ENCODE measurements at regions not wholly inside any gene's neighbourhood (a gene's known extent, or its start where the extent isn't known, plus 50 kb on each side); places are given as distances from the start of the nearest gene placed in this dataset.

DNA sequence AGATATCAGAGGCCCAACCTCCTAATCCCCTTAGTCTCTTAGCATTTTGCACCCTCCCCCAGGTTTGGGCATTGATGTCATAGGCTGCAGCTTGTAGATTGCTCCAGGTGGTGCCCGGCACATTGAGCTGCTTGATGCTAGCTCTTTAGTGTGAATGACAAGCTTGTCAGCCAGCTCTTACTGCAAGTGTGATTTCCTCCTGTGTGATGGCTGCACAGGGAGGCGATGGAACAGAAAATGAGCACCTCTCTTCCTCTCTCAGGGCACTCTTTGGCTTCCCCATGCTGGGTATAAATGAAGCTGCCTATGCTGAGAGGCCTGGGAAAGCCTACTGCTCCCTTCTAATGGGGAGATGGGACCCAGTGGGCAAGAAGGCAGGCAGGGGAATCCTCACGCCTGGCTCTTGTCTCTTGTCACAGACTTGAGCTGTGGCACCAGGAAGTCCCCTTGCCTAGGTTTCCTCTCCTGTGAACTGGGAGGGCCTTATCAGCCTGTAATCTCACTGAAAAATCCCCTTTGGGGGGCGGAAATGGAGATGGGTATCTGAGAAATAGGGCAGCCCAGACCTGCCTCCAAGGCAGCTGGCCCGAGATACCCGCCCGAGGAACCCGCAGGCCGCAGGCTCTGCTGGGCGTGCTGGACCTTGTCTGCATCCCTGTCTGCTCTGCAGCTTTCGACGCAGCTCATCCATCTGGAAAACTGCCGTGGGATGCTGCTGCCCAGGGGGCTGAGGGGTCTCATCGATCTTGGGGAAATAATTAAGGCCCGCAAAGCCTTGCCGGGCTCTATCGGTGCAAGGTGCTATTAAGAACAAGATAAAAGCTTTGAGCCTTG lies 163.5 kb upstream of the CXCR4 start:
- ChIA-PET CTCF (interaction anchor here (1.1 kb wide), 1 partner anchor 368 kb away, joined by 3 read pairs; no protein-coding TSS in a partner anchor), POLR2A (no interaction called here)
- Histone ChIP-seq H3K27ac (ENCODE audit: extremely low read depth, low read depth, low read length) (no peak overlapping the region), H3K4me1 (ENCODE audit: control insufficient read depth, insufficient read depth, low read length) (no peaks in the 10 kb centered on the region), H3K4me3 (ENCODE audit: low read depth, low read length) (no peak overlapping the region), H3K9me3 (ENCODE audit: control insufficient read depth, insufficient read depth, low read depth, low read length) (no peaks in the 10 kb centered on the region), H3K36me3 (ENCODE audit: control insufficient read depth in 2 of 2, insufficient read depth in 1 of 2, low read length in 2 of 2) (no peaks in the 10 kb centered on the region)
- TF ChIP-seq ZNF157 (tag by site-specific recombination; IDR thresholded peaks at IDR 0.05) (no peak), FEZF1 (tag by site-specific recombination; IDR thresholded peaks at IDR 0.05) (no peak), ZNF121 (tag by site-specific recombination; IDR thresholded peaks at IDR 0.05) (no peak), ZNF560 (tag by site-specific recombination; IDR thresholded peaks at IDR 0.05; ENCODE audit: borderline replicate concordance) (no peak), ZNF184 (tag by site-specific recombination; IDR thresholded peaks at IDR 0.05) (no peak), GLIS2 (tag by site-specific recombination; IDR thresholded peaks at IDR 0.05) (no peak), EGR2 (tag by site-specific recombination; IDR thresholded peaks at IDR 0.05; ENCODE audit: low read depth) (no peak), ZNF658 (tag by site-specific recombination; IDR thresholded peaks at IDR 0.05) (no peak), ZNF341 (tag by site-specific recombination; IDR thresholded peaks at IDR 0.05; ENCODE audit: low read depth) (no peak), GLIS1 (tag by site-specific recombination; IDR thresholded peaks at IDR 0.05) (no peak), ZNF837 (tag by site-specific recombination; IDR thresholded peaks at IDR 0.05) (no peak), SCRT2 (tag by site-specific recombination; IDR thresholded peaks at IDR 0.05) (no peak), TCF7L2 (IDR thresholded peaks at IDR 0.05; ENCODE audit: borderline replicate concordance, low read depth, low read length) (no peak)
- TF ChIP-seq, protein P1, sequence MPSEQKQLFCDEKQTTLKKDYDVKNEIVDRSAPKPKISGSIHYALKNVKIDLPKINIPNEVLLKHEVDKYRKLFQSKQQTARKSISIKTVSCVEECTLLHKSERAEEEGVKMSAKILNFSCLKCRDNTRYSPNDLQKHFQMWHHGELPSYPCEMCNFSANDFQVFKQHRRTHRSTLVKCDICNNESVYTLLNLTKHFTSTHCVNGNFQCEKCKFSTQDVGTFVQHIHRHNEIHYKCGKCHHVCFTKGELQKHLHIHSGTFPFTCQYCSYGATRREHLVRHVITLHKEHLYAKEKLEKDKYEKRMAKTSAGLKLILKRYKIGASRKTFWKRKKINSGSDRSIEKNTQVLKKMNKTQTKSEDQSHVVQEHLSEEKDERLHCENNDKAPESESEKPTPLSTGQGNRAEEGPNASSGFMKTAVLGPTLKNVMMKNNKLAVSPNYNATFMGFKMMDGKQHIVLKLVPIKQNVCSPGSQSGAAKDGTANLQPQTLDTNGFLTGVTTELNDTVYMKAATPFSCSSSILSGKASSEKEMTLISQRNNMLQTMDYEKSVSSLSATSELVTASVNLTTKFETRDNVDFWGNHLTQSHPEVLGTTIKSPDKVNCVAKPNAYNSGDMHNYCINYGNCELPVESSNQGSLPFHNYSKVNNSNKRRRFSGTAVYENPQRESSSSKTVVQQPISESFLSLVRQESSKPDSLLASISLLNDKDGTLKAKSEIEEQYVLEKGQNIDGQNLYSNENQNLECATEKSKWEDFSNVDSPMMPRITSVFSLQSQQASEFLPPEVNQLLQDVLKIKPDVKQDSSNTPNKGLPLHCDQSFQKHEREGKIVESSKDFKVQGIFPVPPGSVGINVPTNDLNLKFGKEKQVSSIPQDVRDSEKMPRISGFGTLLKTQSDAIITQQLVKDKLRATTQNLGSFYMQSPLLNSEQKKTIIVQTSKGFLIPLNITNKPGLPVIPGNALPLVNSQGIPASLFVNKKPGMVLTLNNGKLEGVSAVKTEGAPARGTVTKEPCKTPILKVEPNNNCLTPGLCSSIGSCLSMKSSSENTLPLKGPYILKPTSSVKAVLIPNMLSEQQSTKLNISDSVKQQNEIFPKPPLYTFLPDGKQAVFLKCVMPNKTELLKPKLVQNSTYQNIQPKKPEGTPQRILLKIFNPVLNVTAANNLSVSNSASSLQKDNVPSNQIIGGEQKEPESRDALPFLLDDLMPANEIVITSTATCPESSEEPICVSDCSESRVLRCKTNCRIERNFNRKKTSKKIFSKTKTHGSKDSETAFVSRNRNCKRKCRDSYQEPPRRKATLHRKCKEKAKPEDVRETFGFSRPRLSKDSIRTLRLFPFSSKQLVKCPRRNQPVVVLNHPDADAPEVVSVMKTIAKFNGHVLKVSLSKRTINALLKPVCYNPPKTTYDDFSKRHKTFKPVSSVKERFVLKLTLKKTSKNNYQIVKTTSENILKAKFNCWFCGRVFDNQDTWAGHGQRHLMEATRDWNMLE (tag by site-specific recombination; conservative IDR thresholded peaks at IDR 0.05; ENCODE audit: low read depth) = no peak
- TF ChIP-seq, protein P2, sequence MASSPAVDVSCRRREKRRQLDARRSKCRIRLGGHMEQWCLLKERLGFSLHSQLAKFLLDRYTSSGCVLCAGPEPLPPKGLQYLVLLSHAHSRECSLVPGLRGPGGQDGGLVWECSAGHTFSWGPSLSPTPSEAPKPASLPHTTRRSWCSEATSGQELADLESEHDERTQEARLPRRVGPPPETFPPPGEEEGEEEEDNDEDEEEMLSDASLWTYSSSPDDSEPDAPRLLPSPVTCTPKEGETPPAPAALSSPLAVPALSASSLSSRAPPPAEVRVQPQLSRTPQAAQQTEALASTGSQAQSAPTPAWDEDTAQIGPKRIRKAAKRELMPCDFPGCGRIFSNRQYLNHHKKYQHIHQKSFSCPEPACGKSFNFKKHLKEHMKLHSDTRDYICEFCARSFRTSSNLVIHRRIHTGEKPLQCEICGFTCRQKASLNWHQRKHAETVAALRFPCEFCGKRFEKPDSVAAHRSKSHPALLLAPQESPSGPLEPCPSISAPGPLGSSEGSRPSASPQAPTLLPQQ (tag by site-specific recombination; IDR thresholded peaks at IDR 0.05) = no peak
- TF ChIP-seq, protein P3, sequence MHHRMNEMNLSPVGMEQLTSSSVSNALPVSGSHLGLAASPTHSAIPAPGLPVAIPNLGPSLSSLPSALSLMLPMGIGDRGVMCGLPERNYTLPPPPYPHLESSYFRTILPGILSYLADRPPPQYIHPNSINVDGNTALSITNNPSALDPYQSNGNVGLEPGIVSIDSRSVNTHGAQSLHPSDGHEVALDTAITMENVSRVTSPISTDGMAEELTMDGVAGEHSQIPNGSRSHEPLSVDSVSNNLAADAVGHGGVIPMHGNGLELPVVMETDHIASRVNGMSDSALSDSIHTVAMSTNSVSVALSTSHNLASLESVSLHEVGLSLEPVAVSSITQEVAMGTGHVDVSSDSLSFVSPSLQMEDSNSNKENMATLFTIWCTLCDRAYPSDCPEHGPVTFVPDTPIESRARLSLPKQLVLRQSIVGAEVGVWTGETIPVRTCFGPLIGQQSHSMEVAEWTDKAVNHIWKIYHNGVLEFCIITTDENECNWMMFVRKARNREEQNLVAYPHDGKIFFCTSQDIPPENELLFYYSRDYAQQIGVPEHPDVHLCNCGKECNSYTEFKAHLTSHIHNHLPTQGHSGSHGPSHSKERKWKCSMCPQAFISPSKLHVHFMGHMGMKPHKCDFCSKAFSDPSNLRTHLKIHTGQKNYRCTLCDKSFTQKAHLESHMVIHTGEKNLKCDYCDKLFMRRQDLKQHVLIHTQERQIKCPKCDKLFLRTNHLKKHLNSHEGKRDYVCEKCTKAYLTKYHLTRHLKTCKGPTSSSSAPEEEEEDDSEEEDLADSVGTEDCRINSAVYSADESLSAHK (tag by site-specific recombination; IDR thresholded peaks at IDR 0.05) = no peak
- TF ChIP-seq, protein P4, sequence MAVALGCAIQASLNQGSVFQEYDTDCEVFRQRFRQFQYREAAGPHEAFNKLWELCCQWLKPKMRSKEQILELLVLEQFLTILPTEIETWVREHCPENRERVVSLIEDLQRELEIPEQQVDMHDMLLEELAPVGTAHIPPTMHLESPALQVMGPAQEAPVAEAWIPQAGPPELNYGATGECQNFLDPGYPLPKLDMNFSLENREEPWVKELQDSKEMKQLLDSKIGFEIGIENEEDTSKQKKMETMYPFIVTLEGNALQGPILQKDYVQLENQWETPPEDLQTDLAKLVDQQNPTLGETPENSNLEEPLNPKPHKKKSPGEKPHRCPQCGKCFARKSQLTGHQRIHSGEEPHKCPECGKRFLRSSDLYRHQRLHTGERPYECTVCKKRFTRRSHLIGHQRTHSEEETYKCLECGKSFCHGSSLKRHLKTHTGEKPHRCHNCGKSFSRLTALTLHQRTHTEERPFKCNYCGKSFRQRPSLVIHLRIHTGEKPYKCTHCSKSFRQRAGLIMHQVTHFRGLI (tag by site-specific recombination; IDR thresholded peaks at IDR 0.05) = no peak
- TF ChIP-seq, protein P5, sequence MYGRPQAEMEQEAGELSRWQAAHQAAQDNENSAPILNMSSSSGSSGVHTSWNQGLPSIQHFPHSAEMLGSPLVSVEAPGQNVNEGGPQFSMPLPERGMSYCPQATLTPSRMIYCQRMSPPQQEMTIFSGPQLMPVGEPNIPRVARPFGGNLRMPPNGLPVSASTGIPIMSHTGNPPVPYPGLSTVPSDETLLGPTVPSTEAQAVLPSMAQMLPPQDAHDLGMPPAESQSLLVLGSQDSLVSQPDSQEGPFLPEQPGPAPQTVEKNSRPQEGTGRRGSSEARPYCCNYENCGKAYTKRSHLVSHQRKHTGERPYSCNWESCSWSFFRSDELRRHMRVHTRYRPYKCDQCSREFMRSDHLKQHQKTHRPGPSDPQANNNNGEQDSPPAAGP (tag by site-specific recombination; IDR thresholded peaks at IDR 0.05) = no peak
- TF ChIP-seq, protein P6, sequence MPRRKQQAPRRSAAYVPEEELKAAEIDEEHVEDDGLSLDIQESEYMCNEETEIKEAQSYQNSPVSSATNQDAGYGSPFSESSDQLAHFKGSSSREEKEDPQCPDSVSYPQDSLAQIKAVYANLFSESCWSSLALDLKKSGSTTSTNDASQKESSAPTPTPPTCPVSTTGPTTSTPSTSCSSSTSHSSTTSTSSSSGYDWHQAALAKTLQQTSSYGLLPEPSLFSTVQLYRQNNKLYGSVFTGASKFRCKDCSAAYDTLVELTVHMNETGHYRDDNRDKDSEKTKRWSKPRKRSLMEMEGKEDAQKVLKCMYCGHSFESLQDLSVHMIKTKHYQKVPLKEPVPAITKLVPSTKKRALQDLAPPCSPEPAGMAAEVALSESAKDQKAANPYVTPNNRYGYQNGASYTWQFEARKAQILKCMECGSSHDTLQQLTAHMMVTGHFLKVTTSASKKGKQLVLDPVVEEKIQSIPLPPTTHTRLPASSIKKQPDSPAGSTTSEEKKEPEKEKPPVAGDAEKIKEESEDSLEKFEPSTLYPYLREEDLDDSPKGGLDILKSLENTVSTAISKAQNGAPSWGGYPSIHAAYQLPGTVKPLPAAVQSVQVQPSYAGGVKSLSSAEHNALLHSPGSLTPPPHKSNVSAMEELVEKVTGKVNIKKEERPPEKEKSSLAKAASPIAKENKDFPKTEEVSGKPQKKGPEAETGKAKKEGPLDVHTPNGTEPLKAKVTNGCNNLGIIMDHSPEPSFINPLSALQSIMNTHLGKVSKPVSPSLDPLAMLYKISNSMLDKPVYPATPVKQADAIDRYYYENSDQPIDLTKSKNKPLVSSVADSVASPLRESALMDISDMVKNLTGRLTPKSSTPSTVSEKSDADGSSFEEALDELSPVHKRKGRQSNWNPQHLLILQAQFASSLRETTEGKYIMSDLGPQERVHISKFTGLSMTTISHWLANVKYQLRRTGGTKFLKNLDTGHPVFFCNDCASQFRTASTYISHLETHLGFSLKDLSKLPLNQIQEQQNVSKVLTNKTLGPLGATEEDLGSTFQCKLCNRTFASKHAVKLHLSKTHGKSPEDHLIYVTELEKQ (tag by site-specific recombination; IDR thresholded peaks at IDR 0.05; ENCODE audit: borderline replicate concordance) = no peak
